SK-N-MC (cell line): ENCODE measurements at regions not wholly inside any gene's neighbourhood (a gene's known extent, or its start where the extent isn't known, plus 50 kb on each side); places are given as distances from the start of the nearest gene placed in this dataset.
"Not testable (repeated sequence)": the region's sequence is repeated elsewhere in the genome, so short reads cannot be mapped to it uniquely, and the experiment has no call there.

Source experiments
- DNase-seq: peaks from one replicate; pipeline ENCODE4 v3.0.0-alpha.2; 2011; ENCODE audit warnings: low read depth, low spot score
- H3K27ac ChIP-seq: fragments of 200-600 bp; sonication (generic); 2 replicates; pipeline ENCODE4 v1.5.1; 2016; ENCODE audit warnings: mixed run types
- H3K36me3 ChIP-seq: fragments of 200-600 bp; sonication (generic); 2 replicates; pipeline ENCODE4 v1.6.1; 2017; ENCODE audit warnings: antibody characterized with exemption, low read length, mixed read lengths; ENCODE audit not compliant: insufficient read depth
- H3K4me3 ChIP-seq: fragments of 200-600 bp; sonication (generic); 2 replicates; pipeline ENCODE4 v1.5.1; 2016
- H3K9ac ChIP-seq: fragments of 200-600 bp; sonication (generic); 2 replicates; pipeline ENCODE4 v1.8.0; 2017; ENCODE audit warnings: mixed run types, mixed read lengths; ENCODE audit not compliant: insufficient read length
- H3K9me3 ChIP-seq: fragments of 200-600 bp; sonication (generic); 2 replicates; pipeline ENCODE4 v1.6.1; 2017; ENCODE audit warnings: low read depth, mild to moderate bottlenecking, antibody characterized with exemption, low read length, moderate library complexity, mixed read lengths
- EZH2 ChIP-seq: fragments of 200-600 bp; sonication (generic); IDR thresholded peaks from one replicate; pipeline ENCODE4 v1.6.1; 2017; ENCODE audit warnings: antibody characterized with exemption
- FOXP2 ChIP-seq: optimal IDR thresholded peaks from 2 replicates; pipeline ENCODE3; 2011; ENCODE audit warnings: mild to moderate bottlenecking, moderate library complexity; ENCODE audit not compliant: insufficient read depth; ENCODE audit errors: extremely low read length, control extremely low read depth
- POLR2AphosphoS5 ChIP-seq: IDR thresholded peaks from 2 replicates; pipeline ENCODE4 v1.6.1; 2012; ENCODE audit warnings: mild to moderate bottlenecking, low read depth, low read length, borderline replicate concordance

DNA sequence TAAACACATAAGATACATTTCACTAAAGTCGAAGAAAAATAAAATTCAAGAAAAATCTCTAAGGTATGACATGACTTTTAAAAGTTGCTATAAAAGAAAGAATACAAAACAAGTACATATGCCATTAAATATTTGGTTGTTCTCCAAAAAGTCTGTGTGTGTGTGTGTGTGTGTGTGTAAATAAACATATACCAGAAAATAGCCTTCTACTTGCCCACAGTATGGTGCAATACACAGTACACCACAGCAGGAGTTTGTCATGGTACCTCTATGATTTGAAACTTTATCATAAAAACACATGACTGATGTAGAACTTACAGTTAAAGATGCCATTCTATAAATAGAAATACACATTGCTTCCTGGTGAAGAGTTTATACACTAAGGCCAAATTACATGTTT, 692.7 kb upstream of the MGAT4C start:
- Histone ChIP-seq H3K27ac (no peak overlapping the region), H3K9ac (no peak overlapping the region), H3K36me3 (no peaks in the 10 kb centered on the region), H3K9me3 (no peaks in the 10 kb centered on the region), H3K4me3 (no peak overlapping the region)
- no peak for DNase-seq
- TF ChIP-seq POLR2AphosphoS5 = no peak
- no peak for TF ChIP-seq FOXP2
- no peak for TF ChIP-seq EZH2

DNA sequence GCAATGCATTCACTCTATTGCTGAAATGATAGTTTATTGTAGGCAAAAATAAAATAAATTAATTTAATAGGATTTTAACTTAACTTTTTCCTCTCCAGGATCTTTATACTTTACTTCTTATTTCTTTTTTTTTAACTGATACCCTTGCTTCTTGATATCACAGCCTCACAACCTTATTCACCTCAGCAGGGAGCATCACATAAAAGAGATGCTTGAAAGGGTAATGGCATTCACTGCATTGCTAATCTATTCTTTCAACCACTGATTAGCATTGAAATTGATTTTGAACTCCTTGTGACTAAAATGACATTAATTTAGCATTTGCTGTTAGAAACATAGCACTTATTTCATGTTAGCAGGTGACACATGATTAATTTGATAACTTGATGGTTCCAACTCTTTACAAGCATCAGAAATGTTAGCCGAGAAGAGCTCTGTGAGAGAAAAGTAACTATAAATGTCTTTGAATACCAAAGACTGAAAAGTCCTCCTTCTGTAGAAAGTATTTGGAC, 689.5 kb upstream of the MGAT4C start:
- H3K27ac ChIP-seq = no peak overlapping the region
- no peak overlapping the region for H3K4me3 ChIP-seq
- no peaks in the 10 kb centered on the region for H3K9me3 ChIP-seq
- TF ChIP-seq EZH2 (no peak), FOXP2 (no peak), POLR2AphosphoS5 (no peak)
- H3K9ac ChIP-seq = no peak overlapping the region
- no peaks in the 10 kb centered on the region for H3K36me3 ChIP-seq
- DNase-seq = no peak

DNA sequence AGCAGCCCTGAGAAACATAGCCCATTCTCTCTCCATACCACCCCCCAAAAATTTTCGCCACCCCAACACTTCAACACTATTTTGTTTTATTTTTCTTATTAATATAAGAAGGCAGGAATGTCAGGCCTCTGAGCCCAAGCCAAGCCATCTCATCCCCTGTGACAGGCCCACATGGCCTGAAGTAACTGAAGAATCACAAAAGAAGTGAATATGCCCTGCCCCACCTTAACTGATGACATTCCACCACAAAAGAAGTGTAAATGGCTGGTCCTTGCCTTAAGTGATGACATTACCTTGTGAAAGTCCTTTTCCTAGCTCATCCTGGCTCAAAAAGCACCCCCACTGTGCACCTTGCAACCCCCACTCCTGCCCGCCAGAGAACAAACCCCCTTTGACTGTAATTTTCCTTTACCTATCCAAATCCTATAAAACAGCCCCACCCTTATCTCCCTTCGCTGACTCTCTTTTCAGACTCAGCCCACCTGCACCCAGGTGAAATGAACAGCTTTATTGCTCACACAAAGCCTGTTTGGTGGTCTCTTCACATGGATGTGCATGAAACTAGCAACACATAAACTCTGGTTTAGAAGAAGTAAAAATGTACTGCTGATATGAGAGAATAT, 688.1 kb upstream of the MGAT4C start:
- DNase-seq, H3K27ac ChIP-seq, H3K4me3 ChIP-seq: not testable (repeated sequence)

DNA sequence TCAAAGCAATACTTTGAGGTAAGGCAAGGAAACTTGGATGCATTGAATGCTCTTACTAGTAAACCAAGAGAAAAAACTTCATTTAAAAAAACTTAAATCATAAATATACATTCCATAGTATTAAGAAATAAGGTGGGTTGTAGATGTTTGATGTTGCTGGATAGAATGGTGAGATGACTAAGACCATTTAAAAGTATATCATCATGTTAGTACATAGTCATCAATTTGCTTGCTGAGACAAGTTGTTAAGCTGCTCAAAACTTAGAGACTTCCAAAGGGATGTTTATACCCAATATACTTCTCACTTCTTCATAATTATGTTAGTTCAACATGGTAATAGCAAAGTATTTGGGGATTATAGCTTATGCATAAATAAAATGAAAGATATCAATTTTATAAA, 675.5 kb upstream of the MGAT4C start:
- no peak overlapping the region for H3K4me3 ChIP-seq
- H3K9ac ChIP-seq = no peak overlapping the region
- no peak overlapping the region for H3K27ac ChIP-seq
- DNase-seq = no peak
- no peak for TF ChIP-seq POLR2AphosphoS5
- no peak for TF ChIP-seq FOXP2
- TF ChIP-seq EZH2 = no peak
- H3K36me3 ChIP-seq = no peaks in the 10 kb centered on the region
- H3K9me3 ChIP-seq = no peaks in the 10 kb centered on the region

More for the DNA sequence above, 688.1 kb upstream of the MGAT4C start:
- not testable (repeated sequence) for H3K9ac ChIP-seq, H3K36me3 ChIP-seq, H3K9me3 ChIP-seq

DNA sequence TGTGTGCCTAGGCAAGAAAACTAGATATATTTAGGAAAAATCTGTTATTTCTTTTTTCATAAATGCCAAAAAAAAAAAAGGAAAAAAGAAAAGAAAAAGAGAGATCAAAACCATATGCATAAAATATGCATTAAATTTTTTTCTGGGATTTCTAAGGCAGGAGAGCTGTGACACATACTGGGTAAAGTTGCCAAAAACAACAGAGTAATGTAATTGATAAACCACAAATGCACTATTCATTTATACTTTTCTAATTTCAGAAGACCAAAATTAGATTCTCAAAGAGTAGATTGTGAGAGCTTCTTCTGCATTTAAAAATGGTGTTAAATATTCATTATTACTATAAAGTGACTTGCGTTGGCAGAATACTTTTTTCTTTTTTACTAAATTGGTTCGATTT, 673.8 kb upstream of the MGAT4C start:
- no peak for TF ChIP-seq EZH2
- no peak for TF ChIP-seq POLR2AphosphoS5
- no peak for TF ChIP-seq FOXP2
- no peak overlapping the region for H3K9ac ChIP-seq
- H3K9me3 ChIP-seq = no peaks in the 10 kb centered on the region
- H3K4me3 ChIP-seq = no peak overlapping the region
- no peak for DNase-seq
- no peaks in the 10 kb centered on the region for H3K36me3 ChIP-seq
- no peak overlapping the region for H3K27ac ChIP-seq

DNA sequence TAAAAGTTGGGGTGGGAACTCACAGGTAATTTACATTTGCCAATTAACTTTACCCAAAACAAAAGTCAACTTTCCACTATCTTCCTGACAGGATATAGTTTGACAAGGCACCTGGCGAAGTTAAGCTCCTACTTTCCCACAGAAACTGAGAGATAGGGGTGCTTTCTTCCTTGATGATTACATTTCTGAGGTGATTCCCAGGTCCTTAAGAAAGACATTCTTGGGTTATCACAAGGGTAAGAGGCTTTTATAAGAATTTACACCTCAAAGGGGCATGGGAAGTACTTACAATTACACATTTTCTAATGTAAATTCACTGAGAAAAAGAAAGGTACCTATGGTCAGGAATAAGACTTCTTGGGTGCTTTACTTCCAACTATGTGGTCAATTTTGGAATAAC, 660.9 kb upstream of the MGAT4C start:
- Histone ChIP-seq H3K9me3 (no peaks in the 10 kb centered on the region), H3K9ac (no peak overlapping the region), H3K36me3 (no peaks in the 10 kb centered on the region), H3K4me3 (no peak overlapping the region), H3K27ac (no peak overlapping the region)
- TF ChIP-seq FOXP2 (no peak), POLR2AphosphoS5 (no peak), EZH2 (no peak)
- no peak for DNase-seq

DNA sequence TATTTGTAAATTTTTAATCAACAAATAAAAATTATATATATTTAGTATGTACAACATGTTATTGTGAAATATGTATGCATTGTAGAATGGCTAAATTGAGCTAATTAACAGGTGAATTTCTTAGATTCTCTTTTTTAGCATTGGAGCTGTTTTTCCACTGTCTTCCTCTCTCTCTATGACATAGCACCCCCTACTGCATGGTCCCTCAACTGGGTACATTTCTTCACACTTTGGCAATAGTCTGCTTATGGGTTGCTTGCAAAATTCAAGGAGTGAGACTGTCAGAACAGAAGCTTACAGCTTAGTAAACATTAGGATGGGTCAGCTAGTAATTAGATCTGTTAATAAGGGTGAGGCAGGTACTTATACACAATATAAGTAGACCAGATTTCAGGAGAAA, 658.5 kb upstream of the MGAT4C start:
- Histone ChIP-seq H3K9ac (no peak overlapping the region), H3K9me3 (no peaks in the 10 kb centered on the region), H3K4me3 (no peak overlapping the region), H3K27ac (no peak overlapping the region), H3K36me3 (no peaks in the 10 kb centered on the region)
- no peak for DNase-seq
- TF ChIP-seq EZH2 (no peak), POLR2AphosphoS5 (no peak), FOXP2 (no peak)

DNA sequence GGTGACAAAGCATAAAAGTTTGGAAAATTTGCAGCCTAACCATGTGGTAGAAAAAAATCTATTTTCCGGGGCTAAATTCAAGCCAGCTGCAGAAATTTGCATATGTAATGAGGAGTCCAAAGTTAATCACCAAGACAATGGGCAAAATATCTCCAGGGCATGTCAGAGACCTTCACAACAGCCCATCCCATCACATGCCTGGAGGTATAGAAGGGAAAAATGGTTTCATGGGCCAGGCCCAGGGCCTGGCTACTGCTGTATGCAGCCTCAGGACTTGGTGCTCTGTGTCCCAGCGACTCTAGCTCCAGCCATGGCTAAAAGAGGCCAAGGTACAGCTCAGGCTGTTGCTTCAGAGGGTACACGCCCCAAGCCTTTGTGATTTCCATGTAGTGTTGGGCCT, 655.8 kb upstream of the MGAT4C start:
- H3K4me3 ChIP-seq = no peak overlapping the region

DNA sequence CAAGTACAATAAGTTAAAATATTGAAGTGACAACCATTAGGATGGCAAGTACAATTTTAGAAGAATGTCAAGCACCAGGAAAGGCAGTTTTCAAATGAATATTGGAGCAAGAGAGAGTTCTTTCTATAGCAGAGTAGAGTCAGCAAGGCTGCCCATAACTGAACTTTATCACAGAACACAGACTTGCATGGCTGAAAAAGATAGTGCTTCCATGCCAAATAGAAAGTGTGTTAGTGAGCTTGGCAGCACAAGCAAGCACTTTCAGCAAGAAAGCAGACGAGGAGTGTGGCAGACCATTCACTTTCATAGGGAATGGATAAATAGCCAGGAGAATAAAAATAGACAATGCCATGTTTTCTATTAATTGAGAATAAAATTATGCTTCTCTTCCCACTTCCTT, 647.0 kb upstream of the MGAT4C start:
- Histone ChIP-seq H3K9ac (no peak overlapping the region), H3K36me3 (no peaks in the 10 kb centered on the region), H3K4me3 (no peak overlapping the region), H3K9me3 (no peaks in the 10 kb centered on the region), H3K27ac (no peak overlapping the region)
- no peak for TF ChIP-seq FOXP2
- TF ChIP-seq POLR2AphosphoS5 = no peak
- TF ChIP-seq EZH2 = no peak
- no peak for DNase-seq

More for the DNA sequence above, 655.8 kb upstream of the MGAT4C start:
- no peak for TF ChIP-seq EZH2
- TF ChIP-seq FOXP2 = no peak
- no peak for TF ChIP-seq POLR2AphosphoS5
- Histone ChIP-seq H3K27ac (no peak overlapping the region), H3K9ac (no peak overlapping the region), H3K9me3 (no peaks in the 10 kb centered on the region), H3K36me3 (no peaks in the 10 kb centered on the region)
- no peak for DNase-seq
